Effector memory CD4-positive, alpha-beta T cell (primary cell): ENCODE measurements at regions not wholly inside any gene's neighbourhood (a gene's known extent, or its start where the extent isn't known, plus 50 kb on each side); places are given as distances from the start of the nearest gene placed in this dataset.

Source experiments
- DNase-seq, 3 donors: peaks; one replicate each; pipeline ENCODE4 v3.0.0-alpha.2; 2020
- H3K27ac ChIP-seq: 2 replicates; pipeline ENCODE4 v1.7.0; 2013; ENCODE audit warnings: mild to moderate bottlenecking, low read length, moderate library complexity; ENCODE audit not compliant: insufficient read depth, poor library complexity, severe bottlenecking
- H3K27me3 ChIP-seq: replicated peaks from 2 replicates; pipeline ENCODE4 v1.7.0; 2013; ENCODE audit warnings: mild to moderate bottlenecking, low read length; ENCODE audit not compliant: insufficient read depth, control insufficient read depth, poor library complexity, severe bottlenecking
- H3K36me3 ChIP-seq: 2 replicates; pipeline ENCODE4 v1.7.0; 2013; ENCODE audit warnings: mild to moderate bottlenecking, low read length, moderate library complexity; ENCODE audit not compliant: control insufficient read depth, insufficient read depth
- H3K4me1 ChIP-seq: 2 replicates; pipeline ENCODE4 v1.7.0; 2013; ENCODE audit warnings: low read length, mild to moderate bottlenecking; ENCODE audit not compliant: control insufficient read depth, insufficient read depth, poor library complexity, severe bottlenecking
- H3K4me3 ChIP-seq: 2 replicates; pipeline ENCODE4 v1.7.0; 2013; ENCODE audit warnings: low read length, low read depth, mild to moderate bottlenecking; ENCODE audit not compliant: insufficient read depth, poor library complexity, severe bottlenecking
- H3K9me3 ChIP-seq: 2 replicates; pipeline ENCODE4 v1.7.0; 2013; ENCODE audit warnings: mild to moderate bottlenecking, low read length, moderate library complexity; ENCODE audit not compliant: control insufficient read depth

DNA sequence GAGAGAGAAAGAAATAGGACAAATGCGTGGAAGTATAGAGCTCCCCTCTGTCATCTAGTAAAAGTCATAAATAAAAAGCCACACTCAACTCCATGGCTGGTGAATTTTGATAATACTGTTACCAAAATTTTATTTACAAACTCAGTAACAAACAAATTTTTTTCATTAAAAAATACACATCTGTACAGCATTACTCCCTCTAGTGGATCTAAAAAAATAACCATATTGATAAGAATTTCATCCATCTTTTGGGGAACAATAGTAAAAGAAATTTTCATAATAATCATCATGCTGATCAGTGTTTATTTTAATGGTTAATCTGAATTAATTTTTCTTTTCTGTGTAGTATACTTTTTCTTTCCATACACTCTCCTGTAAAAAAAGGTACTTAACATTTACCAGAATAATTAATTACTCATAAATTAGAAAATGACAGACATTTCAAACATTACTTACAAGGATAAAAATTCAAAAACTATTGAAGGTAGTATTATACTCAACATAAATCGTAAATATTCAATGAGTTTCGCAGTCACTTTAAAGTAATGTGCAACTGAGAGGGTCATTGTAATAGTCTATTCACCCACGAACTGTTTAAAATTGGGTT lies 173.5 kb upstream of the LSM14A start:
- H3K27me3 ChIP-seq: no peaks in the 10 kb centered on the region
- no peaks in the 10 kb centered on the region for H3K36me3 ChIP-seq
- H3K27ac ChIP-seq: no peak overlapping the region
- DNase-seq: no peak
- no peaks in the 10 kb centered on the region for H3K4me1 ChIP-seq
- H3K4me3 ChIP-seq: no peak overlapping the region
- no peaks in the 10 kb centered on the region for H3K9me3 ChIP-seq

DNA sequence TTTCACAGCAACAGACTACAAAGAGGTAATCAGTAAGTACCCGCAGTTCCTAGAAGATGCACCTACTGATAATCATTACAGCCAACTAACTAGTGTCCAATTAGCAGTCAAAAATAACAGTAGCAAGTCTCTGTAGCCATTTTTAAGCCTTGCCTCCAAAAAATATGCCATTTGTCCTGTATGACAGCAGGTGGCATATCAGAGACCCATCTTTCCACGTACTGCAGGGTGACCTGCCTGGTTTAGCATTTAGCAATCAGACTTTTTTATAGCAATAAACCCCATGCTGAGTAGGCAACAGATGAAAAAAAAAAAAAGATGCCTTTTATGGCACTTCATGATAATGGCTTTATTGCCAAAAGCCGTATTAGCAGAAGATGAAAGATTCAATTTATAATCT lies 155.3 kb upstream of the LSM14A start:
- Histone ChIP-seq H3K36me3 (no peaks in the 10 kb centered on the region), H3K9me3 (no peaks in the 10 kb centered on the region), H3K27ac (no peak overlapping the region), H3K4me3 (no peak overlapping the region), H3K27me3 (no peaks in the 10 kb centered on the region), H3K4me1 (no peaks in the 10 kb centered on the region)
- no peak for DNase-seq

DNA sequence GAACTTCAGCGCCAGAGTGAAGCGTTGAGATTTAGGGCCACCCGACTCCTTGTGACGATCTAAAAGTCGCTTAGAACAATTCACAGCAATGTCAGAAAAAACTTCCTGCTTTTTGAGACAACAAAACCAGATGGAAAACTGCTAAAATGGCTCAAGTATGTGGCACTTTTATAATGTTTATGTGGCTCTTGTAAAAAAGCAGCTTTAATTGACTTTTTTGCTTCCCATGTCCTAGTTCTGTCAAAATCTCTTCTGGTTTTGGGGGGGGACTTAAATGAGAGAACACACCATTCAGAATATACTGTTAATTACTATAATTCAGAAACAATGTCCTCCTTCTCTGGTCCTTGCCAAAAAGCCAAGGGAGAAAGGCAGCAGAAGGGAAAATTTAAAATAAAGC lies 154.7 kb upstream of the LSM14A start:
- Histone ChIP-seq H3K27me3 (no peaks in the 10 kb centered on the region), H3K9me3 (peaks cover under 1% of the 10 kb centered on the region), H3K36me3 (no peaks in the 10 kb centered on the region), H3K4me1 (no peaks in the 10 kb centered on the region), H3K4me3 (no peak overlapping the region), H3K27ac (no peak overlapping the region)
- no peak for DNase-seq

DNA sequence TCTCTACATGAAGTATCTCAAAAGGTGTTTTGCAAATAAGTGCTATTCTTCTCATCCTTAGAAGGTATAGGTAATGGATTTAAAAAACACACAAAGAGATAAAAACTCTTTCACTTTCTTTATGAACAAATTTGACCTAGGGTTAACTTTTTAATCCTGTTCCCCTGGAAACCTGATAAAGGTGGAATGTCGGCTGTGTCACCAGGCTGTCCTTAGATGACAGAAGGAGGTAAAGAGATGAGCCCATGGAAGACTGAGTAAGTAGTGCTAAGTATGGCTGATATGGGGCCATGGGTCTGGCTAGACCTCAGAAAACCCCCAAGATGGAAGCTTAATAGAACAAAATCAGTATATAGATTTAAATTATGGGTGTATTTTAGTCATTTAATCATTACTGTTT lies 153.8 kb upstream of the LSM14A start:
- no peaks in the 10 kb centered on the region for H3K27me3 ChIP-seq
- H3K4me3 ChIP-seq: no peak overlapping the region
- DNase-seq: no peak
- peaks cover 8% of the 10 kb centered on the region for H3K9me3 ChIP-seq
- H3K27ac ChIP-seq: no peak overlapping the region
- H3K36me3 ChIP-seq: no peaks in the 10 kb centered on the region
- no peaks in the 10 kb centered on the region for H3K4me1 ChIP-seq

DNA sequence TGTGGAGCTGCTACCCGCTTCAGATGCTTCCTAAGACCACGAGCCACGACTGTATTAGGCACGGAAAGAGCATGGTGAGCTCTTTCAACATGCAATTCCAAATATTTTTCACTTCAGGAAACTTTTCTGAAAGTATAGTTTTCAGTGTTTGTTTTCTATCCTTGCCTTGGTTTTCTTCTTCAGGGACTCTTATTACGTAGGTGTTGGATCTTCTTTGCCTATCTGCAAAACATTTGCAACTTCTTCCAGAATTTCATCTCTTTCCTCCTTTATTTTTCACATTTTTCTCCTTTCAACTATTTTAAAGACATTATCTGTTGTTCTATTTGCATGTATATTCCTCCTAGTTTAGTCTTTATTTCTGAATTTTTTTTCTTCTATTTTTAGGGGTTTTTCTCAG lies 148.9 kb upstream of the LSM14A start:
- Histone ChIP-seq H3K36me3 (no peaks in the 10 kb centered on the region), H3K4me1 (no peaks in the 10 kb centered on the region), H3K4me3 (no peak overlapping the region), H3K9me3 (peaks cover 8% of the 10 kb centered on the region), H3K27me3 (no peaks in the 10 kb centered on the region), H3K27ac (no peak overlapping the region)
- DNase-seq: no peak

DNA sequence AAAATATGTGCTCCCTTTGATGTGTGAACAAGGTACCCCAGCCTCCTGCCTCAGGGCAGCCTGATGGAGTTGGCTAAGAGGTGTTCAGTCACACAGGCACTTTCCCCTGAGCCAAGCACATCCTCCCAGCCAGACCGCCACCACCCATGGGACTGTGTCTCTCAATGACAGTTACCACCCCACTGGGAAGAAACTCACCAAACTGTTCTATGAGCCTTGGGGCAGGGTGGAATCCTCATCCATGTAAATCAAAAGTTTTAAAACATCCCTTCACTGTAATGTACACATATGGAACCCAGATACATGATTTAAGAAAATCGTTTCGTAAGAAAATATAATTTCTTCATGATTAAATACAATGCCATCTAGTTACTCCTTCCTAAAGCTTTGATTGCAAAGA lies 138.4 kb upstream of the LSM14A start:
- Histone ChIP-seq H3K27me3 (no peaks in the 10 kb centered on the region), H3K36me3 (no peaks in the 10 kb centered on the region), H3K4me3 (no peak overlapping the region), H3K4me1 (no peaks in the 10 kb centered on the region), H3K27ac (no peak overlapping the region), H3K9me3 (no peaks in the 10 kb centered on the region)
- no peak for DNase-seq

DNA sequence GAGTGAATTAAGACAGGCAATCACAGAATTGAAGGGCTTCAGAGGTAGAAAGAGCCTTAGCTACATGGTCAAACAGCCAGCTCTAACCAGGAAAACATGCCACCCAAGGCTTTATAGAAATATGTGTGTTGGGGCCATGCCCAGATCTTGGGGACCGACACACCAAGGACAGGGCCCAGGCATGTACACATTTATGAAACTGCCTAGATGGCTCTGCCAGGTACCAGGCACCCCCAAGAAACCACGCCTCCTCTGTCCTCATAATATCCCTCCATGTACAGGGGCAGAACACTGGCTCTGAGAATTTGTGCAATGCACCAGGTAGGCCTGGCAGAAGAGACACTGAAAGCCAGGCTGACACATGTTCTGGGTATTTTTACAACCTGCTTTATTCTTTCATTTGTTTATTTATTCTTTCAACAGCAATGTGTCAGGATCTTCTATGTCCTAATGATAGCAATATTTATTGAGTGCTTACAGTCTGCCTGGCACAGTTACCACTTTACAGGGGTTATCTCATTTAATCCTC lies 137.9 kb upstream of the LSM14A start:
- no peak for DNase-seq
- H3K27me3 ChIP-seq: no peaks in the 10 kb centered on the region
- H3K36me3 ChIP-seq: no peaks in the 10 kb centered on the region
- no peak overlapping the region for H3K4me3 ChIP-seq
- no peaks in the 10 kb centered on the region for H3K4me1 ChIP-seq
- H3K27ac ChIP-seq: no peak overlapping the region
- H3K9me3 ChIP-seq: no peaks in the 10 kb centered on the region

DNA sequence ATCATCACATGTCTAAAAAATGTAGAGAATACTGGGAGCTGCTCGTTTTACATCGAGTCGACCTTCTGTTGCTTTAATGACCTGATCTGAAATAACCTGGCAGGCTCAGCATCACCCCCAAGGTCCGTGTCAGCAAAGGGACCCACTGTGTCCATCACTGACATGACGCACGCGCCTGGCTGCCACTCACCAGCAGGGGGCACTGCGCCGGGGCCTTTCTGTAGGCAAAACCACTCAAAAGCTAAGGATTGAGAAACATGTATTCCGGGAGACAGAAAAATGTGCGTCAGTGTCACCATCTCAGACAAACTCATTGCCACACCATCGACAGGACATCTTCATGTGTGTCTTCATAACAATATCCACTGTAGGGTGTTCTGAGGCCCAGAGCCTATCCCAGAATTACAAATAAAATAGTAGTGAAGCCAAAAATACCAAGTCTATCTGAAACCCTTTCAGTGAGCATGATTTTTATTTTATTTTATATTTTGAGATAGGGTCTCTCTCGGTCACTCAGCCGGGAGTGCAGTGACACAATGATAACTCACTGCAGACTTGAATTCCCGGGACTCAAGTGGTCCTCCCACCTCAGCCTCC lies 130.3 kb upstream of the LSM14A start:
- H3K27me3 ChIP-seq: no peaks in the 10 kb centered on the region
- no peaks in the 10 kb centered on the region for H3K36me3 ChIP-seq
- no peaks in the 10 kb centered on the region for H3K4me1 ChIP-seq
- DNase-seq: peak; percentile 16 to 48 (median 23)
- no peak overlapping the region for H3K4me3 ChIP-seq
- no peaks in the 10 kb centered on the region for H3K9me3 ChIP-seq
- no peak overlapping the region for H3K27ac ChIP-seq

DNA sequence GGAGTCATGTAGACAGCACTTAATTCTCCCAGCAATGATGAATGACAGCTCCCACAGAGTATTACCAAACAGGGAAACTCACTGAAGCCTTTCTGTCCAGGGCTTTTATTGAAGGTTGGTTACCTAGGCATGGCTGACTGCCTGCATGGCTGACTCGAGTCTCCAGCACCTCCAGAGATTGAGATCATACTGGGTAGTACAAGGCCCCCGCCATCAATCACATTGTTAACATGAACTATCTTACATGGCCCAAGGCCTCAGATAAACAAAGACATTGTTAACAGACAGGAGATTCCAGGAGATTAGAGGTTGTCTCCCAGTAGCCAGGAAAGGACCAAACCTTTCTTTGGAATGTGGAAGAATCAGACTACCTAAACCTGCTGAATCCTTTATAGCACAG lies 128.3 kb upstream of the LSM14A start:
- Histone ChIP-seq H3K27me3 (no peaks in the 10 kb centered on the region), H3K27ac (no peak overlapping the region), H3K4me1 (no peaks in the 10 kb centered on the region), H3K36me3 (no peaks in the 10 kb centered on the region), H3K9me3 (no peaks in the 10 kb centered on the region), H3K4me3 (no peak overlapping the region)
- DNase-seq: no peak

DNA sequence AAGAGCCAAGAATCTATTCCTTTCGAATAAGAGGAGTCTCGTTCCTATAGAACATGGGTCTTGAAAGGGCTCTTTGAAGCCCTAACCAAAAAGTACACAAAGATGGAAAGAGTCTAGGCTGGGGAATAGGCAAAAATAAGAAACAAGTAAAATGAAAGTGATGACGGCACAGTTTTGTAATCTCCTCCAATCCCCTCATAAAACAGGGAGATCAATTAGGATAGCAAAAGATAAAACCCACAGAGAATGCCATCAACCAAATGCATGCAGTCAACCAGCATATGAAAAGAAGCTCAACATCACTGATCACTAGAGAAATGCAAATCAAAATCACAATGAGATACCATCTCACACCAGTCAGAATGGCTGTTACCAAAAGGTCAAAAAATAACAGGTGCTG lies 122.4 kb upstream of the LSM14A start:
- no peak overlapping the region for H3K4me3 ChIP-seq
- H3K36me3 ChIP-seq: no peaks in the 10 kb centered on the region
- H3K9me3 ChIP-seq: no peaks in the 10 kb centered on the region
- no peak for DNase-seq
- no peak overlapping the region for H3K27ac ChIP-seq
- no peaks in the 10 kb centered on the region for H3K27me3 ChIP-seq
- no peaks in the 10 kb centered on the region for H3K4me1 ChIP-seq
